ENCODE measurements at regions not wholly inside any gene's neighbourhood (a gene's known extent, or its start where the extent isn't known, plus 50 kb on each side); places are given as distances from the start of the nearest gene placed in this dataset.
"Not testable (repeated sequence)": the region's sequence is repeated elsewhere in the genome, so short reads cannot be mapped to it uniquely, and the experiment has no call there.

DNA sequence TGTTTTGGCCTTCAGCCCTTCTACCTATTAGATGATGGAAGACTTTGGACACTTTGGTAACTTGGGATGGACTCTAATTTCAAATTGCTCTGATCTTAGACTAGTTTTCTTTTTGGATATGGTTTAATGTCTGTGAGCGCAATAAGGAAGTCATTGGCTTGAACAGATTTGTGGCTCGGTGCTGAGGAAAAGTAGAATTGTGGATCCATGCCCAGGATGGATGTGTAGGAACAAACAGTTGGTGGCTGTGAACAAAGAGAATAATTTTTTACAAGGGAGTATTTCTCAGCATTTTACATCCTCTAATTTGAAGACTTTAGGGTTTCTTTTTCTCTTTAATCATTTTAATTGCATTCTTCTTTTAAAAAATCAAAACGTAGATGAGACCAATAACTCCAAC is 327.1 kb downstream of the GLUD2 start:
- ATAC-seq: no peak
- intact Hi-C loops (cut with micrococcal nuclease): no loop called here

DNA sequence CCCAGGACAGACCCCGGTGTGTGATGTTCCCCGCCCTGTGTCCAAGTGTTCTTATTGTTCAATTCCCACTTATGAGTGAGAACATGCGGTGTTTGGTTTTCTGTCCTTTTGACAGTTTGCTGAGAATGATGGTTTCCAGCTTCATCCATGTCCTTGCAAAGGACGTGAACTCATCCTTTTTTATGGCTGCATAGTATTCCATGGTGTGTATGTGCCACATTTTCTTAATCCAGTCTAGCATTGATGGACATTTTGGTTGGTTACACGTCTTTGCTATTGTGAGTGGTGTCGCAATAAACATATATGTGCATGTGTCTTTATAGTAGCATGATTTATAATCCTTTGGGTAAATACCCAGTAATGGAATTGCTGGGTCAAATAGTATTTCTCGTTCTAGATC is 334.5 kb downstream of the GLUD2 start:
- ATAC-seq; DNase-seq; intact Hi-C loops (cut with micrococcal nuclease): not testable (repeated sequence)

More for the DNA sequence above, 327.1 kb downstream of the GLUD2 start:
- DNase-seq: no peak

DNA sequence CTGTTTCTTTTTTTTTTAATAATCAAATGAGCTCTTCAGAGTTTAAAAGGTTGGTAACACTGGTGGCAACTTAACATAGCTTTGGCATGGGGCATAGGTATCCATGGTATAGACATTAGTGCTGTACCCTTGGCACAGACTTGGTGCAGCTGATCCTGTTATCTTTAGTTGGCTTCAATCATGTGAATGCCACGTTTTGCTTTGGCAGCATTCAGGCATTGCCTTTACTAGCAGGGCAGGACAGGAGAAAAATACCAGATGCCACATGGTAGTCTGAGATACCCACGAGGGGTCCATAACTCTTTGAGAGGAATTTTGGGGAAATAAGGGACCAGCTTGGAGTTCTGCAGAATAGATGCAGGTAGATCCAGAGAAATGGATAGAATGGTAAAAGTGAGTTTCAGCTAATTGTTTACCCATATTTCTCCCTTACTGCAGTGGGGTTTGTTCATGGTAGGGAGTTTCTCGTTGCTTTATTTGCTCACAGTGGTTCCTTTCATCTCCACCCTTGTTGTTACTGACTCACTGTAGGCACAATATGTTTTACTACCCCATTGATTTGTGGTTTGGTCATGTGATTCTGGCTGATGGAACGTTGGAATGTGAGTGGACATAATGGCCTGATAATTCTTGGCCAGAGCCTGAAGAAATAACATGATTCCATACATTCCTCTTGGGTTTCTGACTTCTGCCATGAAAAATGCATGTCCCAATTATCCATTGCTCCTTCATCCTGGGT is 342.7 kb downstream of the GLUD2 start:
- ATAC-seq: no peak
- no peak for DNase-seq
- intact Hi-C loops (cut with micrococcal nuclease): no loop called here

DNA sequence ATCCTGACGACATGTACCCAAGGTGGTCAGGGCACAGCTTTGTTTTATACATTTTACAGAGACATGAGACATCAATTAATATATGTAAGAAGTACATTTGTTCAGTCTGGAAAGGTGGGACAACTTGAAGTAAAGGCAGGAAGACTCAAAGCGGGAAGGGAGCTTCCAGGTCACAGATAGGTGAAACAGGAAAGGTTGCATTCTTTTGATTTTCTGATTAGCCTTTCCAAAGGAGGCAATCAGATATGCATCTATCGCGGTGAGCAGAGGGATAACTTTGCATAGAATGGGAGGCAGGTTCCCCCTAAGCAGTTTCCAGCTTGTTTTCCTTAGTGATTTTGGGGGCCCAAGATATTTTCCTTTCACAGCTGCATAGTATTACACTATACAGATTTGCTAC is 358.4 kb downstream of the GLUD2 start:
- DNase-seq (no peak), ATAC-seq (no peak)
- intact Hi-C loops (cut with micrococcal nuclease): no loop called here

DNA sequence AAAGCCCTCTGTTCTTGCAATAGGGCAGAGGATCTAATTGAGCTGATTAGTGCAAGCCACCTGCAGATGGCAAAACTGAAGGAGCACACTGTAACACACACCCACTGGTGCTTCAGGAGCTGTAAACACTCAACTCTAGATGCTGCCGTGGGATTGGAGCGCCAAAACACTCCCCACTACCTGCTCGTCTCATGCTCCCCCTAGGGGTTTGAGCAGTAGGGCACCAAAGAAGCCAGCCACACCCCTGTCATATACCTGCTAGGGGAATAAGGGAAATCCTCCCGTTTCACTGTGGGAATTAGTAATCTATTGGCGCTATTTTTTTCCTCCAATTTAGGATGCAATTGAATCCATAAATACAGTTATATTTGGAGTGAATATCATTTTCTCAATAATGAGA is 360.2 kb downstream of the GLUD2 start:
- ATAC-seq (no peak), DNase-seq (no peak)
- intact Hi-C loops (cut with micrococcal nuclease): no loop called here

DNA sequence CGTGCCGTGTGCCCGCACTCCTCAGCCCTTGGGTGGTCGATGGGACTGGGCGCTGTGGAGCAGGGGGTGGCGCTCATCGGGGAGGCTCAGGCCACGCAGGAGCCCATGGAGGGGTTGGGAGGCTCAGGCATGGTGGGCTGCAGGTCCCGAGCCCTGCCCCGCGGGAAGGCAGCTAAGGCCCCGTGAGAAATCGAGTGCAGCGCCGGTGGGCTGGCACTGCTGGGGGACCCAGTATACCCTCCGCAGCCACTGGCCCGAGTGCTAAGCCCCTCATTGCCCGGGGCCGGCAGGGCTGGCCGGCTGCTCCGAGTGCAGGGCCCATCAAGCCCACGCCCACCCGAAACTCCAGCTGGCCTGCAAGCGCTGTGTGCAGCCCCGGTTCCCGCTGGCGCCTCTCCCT is 384.1 kb downstream of the GLUD2 start:
- DNase-seq; ATAC-seq; intact Hi-C loops (cut with micrococcal nuclease): not testable (repeated sequence)

DNA sequence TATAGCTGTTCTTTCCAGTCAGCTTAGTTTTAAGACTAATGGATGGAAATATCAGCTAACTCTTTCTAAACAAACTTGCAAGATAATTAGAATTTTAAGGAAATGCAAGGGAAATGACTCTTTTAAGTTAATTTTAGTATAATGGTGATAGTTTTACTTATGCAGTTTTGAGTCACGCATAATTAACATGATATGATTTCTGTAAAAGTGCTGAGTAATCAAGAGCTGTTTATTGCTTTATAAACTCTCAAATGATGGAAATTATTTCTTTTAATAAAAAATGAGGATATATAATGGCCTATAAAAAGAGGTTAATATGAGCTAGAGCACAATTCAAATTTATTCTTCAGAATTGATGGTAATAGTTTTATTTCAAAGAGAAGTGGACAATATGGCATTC is 385.9 kb downstream of the GLUD2 start:
- intact Hi-C loops (cut with micrococcal nuclease): no loop called here
- ATAC-seq (no peak), DNase-seq (no peak)

DNA sequence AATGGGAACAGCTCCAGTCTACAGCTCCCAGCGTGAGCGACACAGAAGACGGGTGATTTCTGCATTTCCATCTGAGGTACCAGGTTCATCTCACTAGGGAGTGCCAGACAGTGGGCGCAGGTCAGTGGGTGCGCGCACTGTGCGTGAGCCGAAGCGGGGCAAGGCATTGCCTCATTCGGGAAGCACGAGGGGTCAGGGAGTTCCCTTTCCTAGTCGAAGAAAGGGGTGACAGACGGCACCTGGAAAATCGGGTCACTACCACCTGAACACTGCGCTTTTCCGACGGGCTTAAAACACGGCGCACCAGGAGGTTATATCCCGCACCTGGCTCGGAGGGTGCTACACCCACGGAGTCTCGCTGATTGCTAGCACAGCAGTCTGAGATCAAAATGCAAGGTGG is 390.3 kb downstream of the GLUD2 start:
- ATAC-seq; DNase-seq; intact Hi-C loops (cut with micrococcal nuclease): not testable (repeated sequence)

DNA sequence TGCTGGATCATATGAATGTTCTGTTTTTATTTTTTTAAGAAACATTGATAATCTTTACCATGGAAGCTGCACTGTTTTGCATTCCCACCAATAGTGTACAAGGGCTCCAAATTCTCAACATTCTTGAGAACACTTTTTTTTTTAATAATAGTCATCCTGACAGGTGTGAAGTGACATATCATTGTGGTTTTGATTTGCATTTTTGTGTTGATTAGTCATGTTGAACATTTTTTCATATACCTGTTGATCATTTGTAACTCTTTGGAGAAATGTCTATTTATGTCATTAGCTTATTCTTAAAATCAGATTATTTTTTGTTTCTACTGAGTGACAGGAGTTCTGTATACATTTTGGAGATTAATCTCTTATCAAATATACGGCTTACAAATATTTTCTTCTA is 408.5 kb downstream of the GLUD2 start:
- DNase-seq: no peak
- ATAC-seq: no peak
- intact Hi-C loops (cut with micrococcal nuclease): no loop called here

DNA sequence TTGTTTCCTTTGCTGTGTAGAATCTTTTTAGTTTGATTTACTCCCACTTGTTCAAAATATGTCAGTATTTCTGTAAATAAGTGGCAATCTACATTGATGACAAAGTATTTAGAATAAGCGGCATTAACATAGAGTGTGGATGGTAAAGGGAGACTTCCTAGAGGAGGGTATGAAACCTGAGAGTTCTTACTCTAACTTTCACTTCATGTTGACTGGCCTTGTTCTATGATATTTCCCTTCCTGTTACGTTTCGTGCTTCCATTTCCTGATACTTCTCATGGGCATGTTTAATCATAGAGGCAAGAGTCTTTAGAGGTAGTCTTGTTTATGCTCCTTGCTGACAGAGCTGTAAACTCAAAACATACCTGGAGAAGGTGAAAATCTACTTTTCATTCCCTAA is 408.9 kb downstream of the GLUD2 start:
- intact Hi-C loops (cut with micrococcal nuclease): no loop called here
- no peak for DNase-seq
- no peak for ATAC-seq

DNA sequence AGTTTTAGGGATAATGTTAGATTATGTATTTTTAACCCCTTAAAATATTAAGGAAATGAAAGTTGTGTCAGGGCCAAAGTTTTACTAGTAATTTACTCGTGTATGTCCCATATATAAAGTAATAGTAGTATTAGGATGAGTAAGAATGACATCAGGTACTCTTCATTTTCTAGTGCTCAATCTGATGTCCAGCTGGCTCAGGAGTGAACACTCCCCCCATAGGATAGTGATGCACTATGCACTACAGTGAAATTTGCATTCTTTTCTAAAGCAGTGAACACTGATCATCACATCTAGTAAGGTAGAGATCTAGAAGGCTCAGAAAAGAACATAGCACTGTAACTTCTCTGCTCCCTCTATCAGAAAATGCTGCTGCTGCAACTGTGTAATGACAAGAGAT is 409.7 kb downstream of the GLUD2 start:
- intact Hi-C loops (cut with micrococcal nuclease): no loop called here
- no peak for ATAC-seq
- DNase-seq: no peak

DNA sequence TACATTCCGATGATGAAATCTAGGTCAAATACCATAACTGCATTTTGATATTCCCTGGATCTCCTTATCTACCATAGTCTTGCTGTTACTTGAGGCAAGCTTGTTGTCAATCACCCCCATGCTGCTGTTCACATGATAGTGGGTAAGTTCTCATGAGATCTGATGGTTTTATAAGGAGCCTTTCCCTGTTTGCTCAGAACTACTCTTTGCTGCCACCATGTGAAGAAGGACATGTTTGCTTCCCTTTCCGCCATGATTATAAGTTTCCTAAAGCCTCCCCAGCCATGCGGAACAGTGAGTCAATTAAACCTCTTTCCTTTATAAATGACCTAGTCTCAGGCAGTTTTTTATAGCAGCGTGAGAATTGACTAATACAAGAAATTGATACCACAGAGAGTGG is 432.0 kb downstream of the GLUD2 start:
- ATAC-seq: no peak
- intact Hi-C loops (cut with micrococcal nuclease): no loop called here
- no peak for DNase-seq

DNA sequence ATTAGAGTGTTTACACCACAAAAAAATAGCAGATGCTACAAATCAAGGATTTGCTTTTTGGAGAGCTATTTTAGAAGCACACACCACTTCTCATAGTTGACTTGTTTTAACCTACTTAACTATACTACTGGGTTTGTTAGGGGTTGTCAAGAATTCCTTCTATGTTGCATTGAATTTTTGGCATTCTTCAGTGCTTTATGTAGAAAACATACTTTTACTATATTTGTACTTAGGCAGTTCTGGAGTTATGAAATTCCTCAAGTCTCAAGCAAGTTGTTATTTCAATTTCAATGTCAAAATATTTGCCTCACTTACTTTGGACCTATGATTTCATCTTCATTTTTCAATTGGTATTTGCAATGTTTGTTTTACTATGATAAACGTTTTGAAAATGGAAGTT is 449.6 kb downstream of the GLUD2 start:
- DNase-seq (no peak), ATAC-seq (no peak)
- intact Hi-C loops (cut with micrococcal nuclease): no loop called here

DNA sequence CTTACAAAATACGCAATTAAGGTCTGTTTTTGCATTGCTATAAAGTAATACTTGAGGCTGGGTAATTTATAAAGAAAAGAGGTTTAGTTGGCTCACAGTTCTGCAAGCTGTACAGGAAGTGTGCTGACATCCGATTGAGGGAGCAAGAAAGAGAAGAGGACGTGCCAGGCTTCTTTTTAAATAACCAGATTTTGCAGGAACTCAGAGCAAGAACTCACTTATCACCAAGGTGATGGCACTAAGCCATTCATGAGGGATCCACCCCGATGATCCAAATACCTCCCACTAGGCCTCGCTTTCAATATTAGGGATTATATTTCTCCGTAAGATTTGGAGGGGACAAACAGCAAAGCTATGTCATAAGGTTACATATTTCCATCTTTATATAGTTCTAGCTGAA is 456.7 kb downstream of the GLUD2 start:
- no peak for ATAC-seq
- no peak for DNase-seq
- intact Hi-C loops (cut with micrococcal nuclease): no loop called here

DNA sequence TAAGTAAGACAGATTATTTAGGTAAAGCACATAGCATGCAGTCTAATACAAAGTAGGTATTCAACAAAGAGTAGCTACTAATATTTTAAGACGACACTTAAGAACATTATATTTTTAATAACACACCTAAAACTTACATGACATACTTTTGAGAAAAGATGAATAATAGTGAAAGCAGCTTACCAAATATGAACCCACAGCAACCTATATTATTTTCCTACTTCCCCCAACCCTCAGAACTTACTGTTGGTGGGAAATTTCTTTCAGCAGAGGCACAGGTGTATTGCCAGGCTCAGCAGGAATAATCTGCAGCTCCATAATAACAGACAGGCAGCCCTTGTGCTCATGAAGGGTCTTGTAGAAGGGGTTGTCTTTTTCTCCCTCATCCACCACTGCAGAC is 498.9 kb downstream of the GLUD2 start:
- intact Hi-C loops (cut with micrococcal nuclease): no loop called here
- ATAC-seq (no peak), DNase-seq (no peak)

DNA sequence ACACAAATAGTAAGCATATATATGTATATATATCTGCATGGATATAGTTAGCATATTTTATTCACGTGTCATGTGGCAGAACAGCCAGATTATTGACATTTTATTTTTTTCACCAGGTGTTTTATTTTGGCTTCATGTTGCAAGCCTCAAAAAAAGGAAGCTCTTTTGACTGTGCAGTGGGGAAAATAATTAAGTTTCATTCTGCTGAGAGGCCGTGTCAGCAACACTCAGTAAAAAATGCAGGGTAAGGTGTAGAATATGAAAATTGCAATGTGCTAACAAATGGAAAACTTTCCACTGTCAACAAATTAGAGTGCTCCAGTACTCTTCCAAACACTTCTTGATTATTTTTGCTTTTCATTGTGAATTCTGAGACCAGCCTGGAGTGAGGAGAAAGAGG is 511.5 kb downstream of the GLUD2 start:
- no peak for ATAC-seq
- no peak for DNase-seq
- intact Hi-C loops (cut with micrococcal nuclease): no loop called here

DNA sequence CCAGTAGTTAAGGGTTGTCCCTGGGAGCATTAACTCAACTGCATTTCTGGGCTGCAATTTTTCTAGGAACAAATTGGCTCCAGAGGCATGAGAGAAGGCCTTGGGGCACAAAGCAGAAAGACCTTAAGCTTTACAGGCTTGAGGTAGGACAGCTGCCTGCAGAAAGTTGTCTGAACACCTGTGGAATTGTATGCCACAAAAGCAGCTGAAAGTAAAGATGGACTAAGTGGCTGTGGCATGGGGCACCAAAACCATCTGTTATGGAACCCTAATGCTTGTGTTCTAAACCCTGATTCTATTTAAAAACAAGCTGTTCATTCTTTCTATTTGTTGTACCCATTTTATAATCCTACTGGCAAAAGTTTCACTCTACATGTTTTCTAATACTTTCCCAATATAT is 515.2 kb downstream of the GLUD2 start:
- intact Hi-C loops (cut with micrococcal nuclease): no loop called here
- ATAC-seq: no peak
- no peak for DNase-seq

DNA sequence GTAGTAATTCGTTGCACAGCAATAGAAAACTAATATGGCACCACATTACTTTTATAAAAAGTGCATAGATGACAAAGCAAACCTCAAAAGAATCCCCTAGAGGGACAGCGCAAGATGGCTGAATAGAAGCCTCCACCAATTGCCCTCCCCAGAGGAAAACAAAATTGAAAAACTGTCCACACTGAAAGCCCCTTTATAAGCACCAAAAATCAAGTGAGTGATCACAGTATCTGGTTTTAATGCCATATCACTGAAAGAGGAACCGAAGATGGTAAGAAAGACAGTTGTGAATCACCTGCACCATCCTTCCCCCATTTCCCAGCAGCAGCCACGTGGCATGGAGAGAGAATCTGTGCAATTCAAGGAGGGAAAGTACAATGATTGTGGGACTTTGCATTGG is 522.2 kb downstream of the GLUD2 start:
- DNase-seq (no peak), ATAC-seq (no peak)
- intact Hi-C loops (cut with micrococcal nuclease): loop anchor here (10.0 kb wide), 1 partner anchor 775 kb away; no protein-coding TSS in a partner anchor

DNA sequence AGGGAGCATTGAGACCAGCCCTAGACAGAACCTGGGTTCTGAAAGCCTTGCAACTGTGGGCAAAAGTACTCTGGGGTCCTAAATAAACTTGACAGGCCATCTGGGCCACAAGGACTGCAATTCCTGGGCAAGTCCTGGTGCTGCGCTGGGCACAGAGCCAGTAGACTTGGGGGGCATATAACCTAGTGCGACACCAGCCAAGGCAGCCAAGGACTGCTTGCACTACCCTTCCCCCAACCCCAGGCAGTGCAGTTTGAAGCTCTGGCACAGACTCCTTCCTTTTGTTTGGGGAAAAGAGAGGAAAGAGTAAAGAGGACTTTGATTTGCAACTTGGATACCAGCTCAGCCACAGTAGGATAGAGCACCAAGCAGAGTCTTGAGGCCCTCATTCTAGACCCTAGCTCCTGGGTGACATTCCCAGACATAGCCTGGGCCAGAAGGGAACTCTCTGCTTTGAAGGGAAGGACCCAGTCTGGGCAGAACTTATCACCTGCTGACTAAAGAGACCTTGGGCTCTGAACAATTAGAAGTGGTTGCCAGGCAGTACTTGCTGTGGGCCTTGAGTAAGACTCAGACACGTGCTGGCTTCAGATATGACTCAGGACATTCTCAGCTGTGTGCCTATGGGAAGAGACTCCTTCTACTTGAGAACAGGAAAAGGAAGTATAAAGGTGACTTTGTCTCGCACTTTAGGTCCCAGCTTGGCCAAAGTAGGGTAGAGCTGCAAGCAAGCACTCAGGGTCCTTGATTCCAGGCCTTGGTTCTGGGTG is 522.8 kb downstream of the GLUD2 start:
- intact Hi-C loops (cut with micrococcal nuclease): loop anchor here (10.0 kb wide), 1 partner anchor 775 kb away; no protein-coding TSS in a partner anchor
- DNase-seq (no peak), ATAC-seq (no peak)

DNA sequence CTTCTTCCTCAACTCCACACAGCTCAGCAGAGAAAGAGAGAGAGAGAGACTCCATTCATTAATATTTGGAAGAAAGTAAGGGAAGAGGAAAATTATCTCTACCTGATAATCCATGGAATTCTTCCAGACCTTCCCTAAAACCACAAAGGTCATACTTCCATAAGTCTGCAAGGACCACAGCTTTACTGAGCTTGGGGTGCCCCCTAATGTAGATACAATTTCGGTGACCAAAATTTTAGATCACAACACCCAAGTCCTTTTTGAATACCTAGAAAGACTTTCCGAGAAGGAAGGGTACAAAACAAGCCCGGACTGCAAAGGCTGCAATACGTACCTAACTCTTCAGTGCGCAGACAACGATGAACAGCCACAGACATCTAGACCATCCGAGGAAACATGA is 523.9 kb downstream of the GLUD2 start:
- intact Hi-C loops (cut with micrococcal nuclease): loop anchor here (10.0 kb wide), 1 partner anchor 777 kb away; no protein-coding TSS in a partner anchor
- DNase-seq: no peak

DNA sequence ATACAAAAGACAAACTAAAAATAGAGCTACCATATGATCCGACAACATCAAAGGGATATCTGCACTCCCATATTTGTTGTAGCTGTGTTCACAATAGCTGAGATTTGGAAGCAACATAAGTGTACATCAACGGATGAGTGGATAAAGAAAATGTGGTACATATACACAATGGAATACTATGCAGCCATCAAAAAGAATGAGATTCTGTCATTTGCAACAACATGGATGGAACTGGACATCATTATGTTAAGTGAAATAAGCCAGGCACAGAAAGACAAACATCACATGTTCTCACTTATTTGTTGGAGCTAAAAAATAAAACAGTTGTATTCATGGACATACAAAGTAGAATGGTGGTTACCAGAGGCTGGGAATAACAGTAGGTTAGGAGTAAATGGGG is 527.0 kb downstream of the GLUD2 start:
- DNase-seq, ATAC-seq: not testable (repeated sequence)
- intact Hi-C loops (cut with micrococcal nuclease): loop anchor here (10.0 kb wide), 1 partner anchor 780 kb away; no protein-coding TSS in a partner anchor

More for the DNA sequence above, 523.9 kb downstream of the GLUD2 start:
- no peak for ATAC-seq

All from left ventricle myocardium superior (tissue), 1 donor.